GM19239 (cell line): ENCODE measurements at regions not wholly inside any gene's neighbourhood (a gene's known extent, or its start where the extent isn't known, plus 50 kb on each side); places are given as distances from the start of the nearest gene placed in this dataset.
A peak's percentile ranks its signal among the peaks of the same experiment; 100 is the strongest.
"Not testable (repeated sequence)": the region's sequence is repeated elsewhere in the genome, so short reads cannot be mapped to it uniquely, and the experiment has no call there.

Experiments used
- DNase-seq: peaks from one replicate; pipeline ENCODE4 v3.0.0; 2011; ENCODE audit warnings: low spot score; ENCODE audit not compliant: insufficient read length
- FAIRE-seq: peaks from 2 replicates; lab custom pipeline; 2011; peaks lifted over from hg19 to GRCh38; lab: Jason Lieb, UNC

DNA sequence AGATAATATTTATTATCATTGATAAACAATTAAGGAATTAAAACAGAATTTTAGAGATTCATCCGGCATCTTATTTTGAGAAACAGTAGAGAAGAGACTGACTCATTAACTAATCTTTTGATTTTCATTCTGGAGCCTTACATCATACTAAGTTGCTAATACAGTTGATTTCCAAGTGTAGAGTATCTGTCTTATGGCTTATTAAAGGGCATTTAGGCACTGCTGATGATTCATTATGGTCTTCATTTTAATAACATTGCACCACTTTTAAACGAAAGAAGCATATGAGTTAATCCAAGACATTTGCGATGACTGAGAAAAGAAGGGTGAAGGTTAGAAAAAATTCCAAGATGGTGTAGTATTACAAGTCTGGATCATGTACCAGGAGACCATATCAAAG is 186.0 kb upstream of the CACNA2D1 start:
- DNase-seq (no peak), FAIRE-seq (no peak)

DNA sequence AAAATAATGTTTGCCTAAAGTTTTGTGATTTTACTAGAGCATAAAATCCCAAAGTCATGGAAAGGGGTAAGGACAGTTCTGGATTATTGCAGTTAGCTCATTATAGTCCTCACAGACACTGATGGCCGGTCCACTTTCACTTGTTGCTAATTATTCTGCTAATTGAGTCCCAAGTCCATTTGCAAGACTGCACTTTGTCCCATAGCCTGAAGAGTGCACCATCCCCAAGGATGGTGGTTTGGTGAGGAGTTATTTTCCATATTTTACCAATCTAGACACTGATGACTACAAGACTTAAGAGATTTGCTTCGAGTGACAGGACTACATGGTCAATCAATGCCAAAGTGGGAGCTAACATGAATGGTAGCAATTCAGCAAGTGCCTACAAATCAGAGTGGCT is 181.8 kb upstream of the CACNA2D1 start:
- DNase-seq (no peak), FAIRE-seq (no peak)

DNA sequence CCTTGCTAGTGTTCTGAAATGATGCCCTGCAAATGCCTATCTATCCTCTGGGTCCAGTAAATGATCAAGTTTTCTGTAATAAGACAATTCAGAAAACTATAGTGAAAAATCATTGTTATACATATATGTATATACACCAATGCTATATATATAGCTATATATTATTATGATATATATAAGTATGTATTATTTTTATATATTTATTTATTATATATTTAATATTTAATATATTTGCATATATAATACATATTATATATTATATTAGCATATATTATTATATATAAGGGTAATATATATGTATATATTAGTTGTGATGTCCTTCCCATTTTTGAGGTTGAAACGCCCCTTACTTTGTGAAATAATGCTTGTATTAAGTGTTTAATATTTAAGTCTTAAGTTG is 181.4 kb upstream of the CACNA2D1 start:
- no peak for FAIRE-seq
- no peak for DNase-seq

DNA sequence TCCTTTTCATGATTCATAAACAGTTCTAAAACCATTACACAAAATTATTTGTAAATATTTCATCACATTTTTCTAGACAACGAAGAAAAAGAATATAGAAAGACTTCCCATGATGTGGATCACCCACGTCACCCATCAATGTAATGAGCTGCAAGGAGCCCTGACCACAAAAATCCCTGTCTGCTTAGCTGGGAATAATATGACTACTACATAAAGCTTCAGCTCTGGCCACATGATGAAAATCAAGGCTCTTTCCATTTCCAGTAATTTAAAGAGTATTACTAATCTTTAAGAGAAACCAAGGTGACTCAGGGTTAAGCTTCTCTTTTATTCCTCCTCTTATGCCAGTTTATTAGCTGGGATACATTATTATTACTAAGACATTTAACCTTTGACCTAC is 180.8 kb upstream of the CACNA2D1 start:
- no peak for FAIRE-seq

DNA sequence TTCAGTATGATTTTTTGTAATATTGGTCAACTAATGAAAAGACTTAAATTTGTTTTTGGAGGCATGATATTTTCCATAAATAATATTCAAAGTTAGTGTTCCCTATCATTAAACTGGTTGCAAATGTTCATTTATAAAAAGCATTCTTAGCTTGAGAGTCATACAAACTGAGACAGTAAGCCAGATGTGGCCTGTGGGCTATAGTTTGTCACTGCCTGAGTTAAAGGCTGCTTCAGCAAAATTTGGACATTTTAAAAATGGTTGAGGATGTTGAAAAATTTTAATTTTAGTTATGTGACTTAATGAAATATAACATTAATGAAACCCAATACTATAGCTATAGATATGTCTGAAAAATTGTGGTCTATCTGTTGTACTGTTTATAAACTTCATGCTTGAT is 180.2 kb upstream of the CACNA2D1 start:
- FAIRE-seq (no peak), DNase-seq (no peak)

More for the DNA sequence above, 180.8 kb upstream of the CACNA2D1 start:
- DNase-seq, result no peak

DNA sequence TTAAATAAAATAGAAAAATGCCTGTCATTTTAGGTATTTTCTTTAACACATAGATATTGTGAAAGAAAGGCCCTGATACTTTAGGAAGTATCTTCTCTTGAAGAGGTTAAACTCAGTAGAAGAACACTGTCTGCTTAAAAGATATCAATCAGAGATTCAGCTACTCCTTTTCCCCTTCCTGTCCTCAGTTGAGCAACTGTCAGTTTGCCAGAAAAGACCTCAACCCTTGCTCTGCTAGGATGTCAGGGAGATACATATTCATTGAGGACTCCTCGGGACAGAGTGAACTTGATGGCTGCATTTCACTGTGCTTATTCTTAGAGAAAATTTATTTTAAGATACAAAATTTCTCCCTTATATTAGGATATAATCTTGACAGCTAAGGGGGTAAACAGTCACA is 173.6 kb upstream of the CACNA2D1 start:
- FAIRE-seq (no peak), DNase-seq (no peak)

DNA sequence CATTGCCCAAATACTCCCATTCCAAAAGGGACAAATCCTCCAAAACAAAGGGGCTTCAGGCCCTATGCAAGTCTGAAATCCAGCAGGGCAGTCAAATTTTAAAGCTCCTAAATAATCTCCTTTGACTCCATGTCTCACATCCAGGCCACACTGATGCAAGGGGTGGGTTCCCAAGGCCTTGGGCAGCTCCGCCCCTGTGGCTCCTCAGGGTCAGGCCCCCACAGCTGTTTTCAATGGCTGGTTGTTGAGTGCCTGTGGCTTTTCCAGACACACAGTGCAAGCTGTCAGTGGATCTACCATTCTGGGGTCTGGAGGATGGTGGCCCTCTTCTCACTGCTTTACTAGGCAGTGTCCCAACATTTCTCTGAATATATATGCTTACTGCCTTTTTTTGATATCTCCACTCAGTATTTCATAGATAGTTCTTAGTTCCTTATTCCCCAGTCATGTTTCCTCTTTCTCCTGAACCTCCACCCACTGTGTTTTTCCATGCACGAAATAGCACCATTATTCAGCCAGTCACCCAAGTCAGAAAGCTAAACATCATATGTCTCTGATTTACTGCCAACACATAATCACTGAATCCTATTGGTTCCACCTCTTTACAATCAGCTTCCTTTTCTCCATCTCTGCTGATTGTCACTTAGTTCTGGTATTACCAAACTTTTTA is 172.6 kb upstream of the CACNA2D1 start:
- DNase-seq, result no peak
- FAIRE-seq, result no peak

DNA sequence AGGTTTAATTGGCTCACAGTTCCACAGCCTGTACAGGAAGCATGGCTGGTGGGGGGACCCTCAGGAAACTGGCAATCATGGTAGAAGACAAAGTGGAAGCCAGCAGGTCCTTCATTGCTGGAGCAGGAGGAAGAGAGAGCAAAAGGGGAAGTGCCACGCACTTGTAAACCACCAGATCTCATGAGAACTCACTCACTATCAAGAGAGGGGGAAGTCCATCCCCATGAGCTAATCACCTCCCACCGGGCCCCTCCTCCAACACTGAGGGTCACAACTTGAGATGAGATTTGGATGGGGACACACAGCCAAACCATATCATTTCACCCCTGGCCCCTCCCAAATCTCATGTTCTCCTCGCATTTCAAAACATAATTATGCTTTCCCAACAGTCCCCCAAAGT is 171.9 kb upstream of the CACNA2D1 start:
- no peak for FAIRE-seq
- no peak for DNase-seq

DNA sequence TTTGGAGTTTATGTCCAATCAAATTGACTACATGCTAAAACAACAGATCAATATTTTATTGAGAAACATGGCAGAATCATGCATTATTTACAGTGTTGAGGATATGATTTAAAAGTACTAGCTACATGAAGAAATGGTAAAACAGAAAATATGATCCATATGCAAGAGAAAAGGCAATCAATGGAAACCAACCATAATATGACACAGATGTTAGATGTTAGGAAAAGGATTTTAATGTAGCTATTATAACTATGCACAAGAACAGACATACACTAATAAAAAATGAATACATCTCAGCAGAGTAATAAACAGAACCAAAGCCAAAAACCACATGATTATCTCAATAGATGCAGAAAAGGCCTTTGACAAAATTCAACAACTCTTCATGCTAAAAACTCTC is 166.2 kb upstream of the CACNA2D1 start:
- DNase-seq (no peak), FAIRE-seq (no peak)

DNA sequence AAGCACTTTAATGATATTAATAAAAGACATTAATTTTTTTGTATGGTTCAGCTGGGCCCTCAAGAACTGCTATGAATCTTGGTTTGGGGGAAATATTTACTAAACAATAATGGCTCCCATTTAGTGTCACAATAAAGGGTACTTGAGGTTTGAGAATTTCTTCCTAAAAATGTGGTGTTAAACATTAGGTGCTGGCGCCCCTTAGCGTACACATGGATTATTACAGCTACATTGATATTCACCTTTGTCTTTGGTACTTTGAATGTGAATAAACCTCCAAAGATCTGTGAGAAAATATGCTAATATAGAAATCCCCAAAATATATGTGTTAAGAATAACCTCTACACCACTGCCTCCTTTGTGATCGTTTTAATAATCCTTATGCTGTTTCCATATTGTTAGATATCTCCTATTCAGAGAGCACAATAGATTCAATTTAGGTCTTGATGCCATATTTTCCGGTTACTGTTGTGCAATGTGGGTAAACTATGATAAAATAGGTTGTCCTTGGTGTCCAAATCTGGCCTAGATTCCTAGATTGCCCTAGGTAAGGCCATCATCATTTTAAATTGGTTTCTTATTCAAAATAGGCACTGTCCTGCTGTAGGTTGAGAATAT is 161.8 kb upstream of the CACNA2D1 start:
- no peak for DNase-seq
- FAIRE-seq, result peak; percentile 42

DNA sequence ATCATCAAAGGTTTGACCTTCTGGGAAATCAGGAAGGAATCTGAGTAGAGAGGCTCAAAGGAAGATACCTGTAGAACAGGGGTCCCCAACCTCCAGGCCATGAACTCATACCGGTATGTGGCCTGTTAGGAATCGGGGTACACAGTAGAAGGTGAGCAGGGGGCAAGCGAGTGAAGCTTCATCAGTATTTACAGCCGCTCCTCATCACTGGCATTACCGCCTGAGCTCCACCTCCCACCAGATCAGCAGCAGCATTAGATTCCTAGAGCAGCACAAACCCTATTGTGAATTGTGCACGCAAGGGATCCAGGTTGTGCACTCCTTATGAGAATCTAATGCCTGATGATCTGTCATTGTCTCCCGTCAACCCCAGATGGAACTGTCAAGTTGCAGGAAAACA is 158.5 kb upstream of the CACNA2D1 start:
- FAIRE-seq (no peak), DNase-seq (no peak)

DNA sequence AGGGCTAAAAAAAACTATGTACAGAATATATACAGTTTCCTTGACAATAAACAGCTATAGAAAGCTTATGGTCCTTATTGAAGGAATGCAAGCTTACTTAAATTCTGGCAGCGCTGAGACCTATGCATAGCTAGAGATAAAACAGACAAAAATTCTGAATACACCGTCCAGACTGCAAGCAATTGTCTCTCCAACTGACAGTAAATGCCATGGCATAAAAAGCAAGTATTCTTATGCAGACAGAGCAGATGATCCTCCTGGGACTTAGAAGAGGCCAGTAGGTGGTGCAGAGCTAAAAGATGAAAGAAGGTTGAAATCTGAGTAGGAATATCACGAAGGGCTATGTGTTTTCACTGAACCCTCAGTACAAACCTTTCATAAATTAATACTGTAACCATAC is 157.0 kb upstream of the CACNA2D1 start:
- FAIRE-seq (no peak), DNase-seq (no peak)

DNA sequence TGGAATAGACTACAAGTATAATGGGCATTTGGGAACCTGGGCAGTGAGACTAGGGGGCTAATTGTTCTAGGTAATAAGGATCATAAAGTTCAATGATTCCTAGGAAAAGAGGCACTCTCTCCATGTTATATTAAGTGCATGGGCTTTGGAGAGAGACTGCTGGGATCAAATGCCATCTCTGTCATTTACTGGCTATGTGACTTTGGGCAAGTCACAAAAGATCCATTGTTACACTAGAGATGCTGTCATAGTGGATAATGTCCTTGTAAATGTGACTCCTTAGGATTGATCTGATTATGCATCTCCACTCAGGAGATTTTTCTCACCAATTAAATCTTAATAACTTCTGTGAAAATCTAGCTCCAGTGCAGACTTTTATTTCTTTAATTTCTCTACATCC is 156.3 kb upstream of the CACNA2D1 start:
- no peak for FAIRE-seq
- no peak for DNase-seq

DNA sequence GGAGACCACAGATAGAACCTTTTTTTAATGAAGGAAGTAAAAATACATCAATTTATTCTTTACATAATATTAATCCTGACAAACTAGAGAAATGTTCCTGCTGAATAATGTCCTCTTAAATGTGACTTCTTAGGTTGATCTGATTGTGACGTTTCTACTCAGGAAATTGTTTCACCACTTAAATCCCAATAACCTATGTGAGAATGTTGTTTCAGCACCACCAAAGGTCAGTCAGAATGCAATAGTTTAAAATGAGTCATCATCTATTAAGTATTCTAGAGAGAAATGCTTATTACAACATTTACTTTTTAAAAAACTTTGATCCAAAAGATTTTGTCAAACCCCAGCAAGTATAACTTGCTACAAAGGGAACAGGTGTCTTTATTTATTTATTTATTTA is 155.4 kb upstream of the CACNA2D1 start:
- DNase-seq (no peak), FAIRE-seq (no peak)

DNA sequence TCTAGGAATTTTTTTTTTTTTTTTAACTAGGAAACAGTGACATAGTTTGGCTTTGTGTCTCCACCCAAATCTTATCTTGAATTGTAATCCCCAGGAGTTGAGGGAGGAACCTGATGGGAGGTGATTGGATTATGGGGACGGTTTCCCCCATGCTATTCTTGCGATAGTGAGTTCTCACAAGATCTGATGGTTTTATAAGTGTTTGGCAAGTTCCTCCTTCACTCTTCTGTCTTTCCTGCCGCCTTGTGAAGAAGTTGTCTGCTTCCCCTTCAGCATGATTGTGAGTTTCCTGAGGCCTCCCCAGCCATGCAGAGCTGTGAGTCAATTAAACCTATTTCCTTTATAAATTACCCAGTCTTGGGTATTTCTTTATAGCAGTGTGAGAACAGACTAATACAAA is 152.2 kb upstream of the CACNA2D1 start:
- not testable (repeated sequence) for DNase-seq, FAIRE-seq

DNA sequence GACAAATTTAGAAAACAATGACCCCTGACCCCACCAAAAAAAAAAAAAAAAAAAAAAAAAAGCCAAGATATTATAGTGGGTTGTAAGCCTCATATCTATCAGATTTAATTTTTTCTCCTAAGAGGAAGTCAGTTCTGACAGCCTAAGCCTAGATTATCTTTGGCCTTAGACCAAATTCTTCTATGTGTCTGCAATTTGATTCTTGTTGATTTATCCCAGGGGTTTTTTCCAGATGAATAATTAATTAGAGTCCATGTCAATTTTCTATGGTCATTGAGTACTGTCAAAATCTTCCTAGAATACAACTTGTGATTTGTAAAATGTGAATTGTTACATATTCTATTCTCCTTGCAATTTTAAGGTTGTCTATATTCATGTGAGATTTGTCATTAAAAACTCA is 151.6 kb upstream of the CACNA2D1 start:
- DNase-seq, result no peak
- FAIRE-seq, result no peak

DNA sequence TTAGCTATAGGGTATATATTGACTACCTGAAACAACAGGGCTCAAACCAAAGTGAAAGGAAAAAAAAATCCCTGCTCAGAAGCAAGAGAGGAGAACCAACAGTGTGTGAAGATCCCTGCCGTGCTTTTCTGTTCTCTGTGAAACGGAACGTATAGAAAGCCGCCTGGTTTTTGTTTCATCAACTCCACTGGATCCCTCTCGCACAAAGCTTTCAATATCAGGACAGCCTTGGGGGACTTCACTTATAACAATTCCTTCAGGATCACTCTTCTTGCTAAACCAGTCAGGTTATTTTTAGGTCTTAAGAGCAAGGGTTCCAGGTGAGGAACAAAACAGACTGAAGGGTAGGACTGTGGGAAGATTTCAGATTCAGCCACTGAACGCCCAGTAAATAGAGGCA is 151.1 kb upstream of the CACNA2D1 start:
- FAIRE-seq, result no peak

DNA sequence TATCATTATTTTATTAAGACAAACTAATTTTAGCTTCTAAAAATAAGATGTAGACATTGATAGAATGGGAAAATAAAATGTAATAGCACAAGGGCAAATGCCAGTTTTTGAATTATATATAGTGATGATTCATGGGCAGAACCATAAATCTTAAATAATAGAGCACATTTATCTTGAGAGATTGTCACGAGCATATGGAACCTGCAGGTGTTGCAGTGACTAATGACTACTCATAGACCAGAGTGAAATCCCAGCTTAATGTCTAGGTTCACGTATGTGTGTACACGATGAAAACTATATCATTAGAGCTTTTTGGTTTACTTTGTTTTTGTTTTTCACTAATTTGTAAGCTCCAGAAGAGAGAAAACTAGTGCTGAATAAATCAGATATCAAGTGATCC is 150.2 kb upstream of the CACNA2D1 start:
- no peak for DNase-seq
- no peak for FAIRE-seq

More for the DNA sequence above, 151.1 kb upstream of the CACNA2D1 start:
- no peak for DNase-seq

DNA sequence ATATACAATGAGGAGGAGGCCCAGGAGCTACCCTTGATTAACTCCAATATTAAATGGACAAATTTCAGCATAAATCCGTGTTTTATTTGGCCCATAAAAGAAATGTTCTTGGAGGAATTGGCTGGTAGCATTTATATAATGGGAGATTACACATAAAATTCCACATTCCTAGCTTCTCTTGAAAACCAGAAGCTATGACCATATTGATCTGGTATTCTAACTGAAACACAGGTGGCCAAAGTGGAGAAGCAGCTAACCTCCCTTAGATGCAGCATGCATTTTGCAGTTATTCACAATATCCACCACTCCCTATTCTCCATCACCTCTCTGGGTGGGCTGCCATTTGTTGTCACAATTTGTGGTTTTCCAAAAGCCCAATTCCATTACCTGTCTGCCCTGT is 148.8 kb upstream of the CACNA2D1 start:
- FAIRE-seq (no peak), DNase-seq (no peak)

DNA sequence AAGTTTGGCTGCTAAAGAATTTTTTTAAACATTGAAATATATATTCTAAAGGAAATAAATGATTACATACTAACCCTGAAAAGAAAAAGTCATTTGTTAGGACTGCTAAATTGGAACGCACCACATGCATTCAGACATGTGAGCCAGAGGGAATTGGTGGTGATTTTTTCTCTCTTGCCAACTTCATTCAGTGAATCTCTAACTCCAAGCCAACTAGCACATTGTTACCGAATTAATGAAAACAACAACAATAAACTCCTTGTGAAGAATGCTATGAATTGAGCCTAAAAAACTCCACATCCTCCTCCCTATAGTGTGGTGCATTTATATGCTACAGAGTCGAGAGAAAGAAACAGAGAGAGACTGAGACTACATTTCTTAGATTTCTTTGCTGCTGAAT is 135.5 kb upstream of the CACNA2D1 start:
- DNase-seq, result no peak
- no peak for FAIRE-seq

DNA sequence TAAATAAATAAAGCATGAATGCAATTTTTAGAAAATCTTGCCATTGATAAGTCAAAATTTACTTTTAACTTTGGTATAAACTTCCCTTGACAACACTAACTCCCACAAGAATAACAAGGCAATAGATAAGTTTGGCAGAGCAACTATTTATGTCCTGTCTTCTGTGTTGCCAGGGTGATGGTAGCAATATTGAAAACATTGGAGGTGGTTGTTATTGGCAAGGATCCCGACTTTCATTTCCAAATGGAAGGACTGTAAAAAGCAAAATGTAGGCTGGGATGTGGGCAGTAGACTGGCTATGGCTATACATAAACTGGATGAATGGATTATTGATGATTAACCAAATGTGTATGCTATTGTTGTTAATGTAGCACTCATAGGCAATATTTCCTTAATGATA is 134.9 kb upstream of the CACNA2D1 start:
- no peak for FAIRE-seq
- no peak for DNase-seq

DNA sequence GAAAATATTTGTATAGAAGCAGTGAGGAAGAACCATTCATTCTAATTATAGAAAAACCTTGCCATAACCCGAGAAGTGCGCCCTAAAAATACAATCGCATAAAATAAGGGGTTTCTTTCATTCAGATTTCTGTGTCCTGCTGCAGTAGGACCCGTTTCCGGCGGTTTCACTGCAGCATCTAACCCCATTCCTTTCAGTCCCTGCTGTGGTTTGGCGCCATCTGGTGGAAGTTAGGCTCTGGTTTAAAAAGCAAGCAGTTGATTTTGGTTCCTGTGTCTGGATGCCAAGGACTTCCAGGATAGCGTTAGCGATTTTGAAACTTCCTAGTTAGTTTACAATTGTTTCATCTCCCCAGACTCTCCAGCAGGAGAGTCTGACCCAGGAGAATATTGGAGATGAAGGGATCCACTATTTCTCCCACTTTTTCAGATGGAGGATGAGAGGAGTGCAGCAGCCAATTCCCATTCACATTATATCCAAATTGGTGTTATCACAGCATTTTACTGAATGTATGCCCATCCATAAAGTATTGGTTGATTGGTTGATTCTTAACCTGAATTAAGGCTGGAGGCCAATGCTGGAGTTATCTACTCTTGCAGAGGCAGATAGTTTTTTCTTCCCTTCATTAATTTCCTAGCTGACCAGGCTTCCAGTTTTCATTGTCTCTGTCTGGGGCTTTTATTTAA is 128.8 kb upstream of the CACNA2D1 start:
- FAIRE-seq (peak; percentile 83), DNase-seq (peak; percentile 52)
